Upper lobe of left lung (tissue), 4 donors: ENCODE measurements at regions not wholly inside any gene's neighbourhood (a gene's known extent, or its start where the extent isn't known, plus 50 kb on each side); places are given as distances from the start of the nearest gene placed in this dataset.

Experiments used
- CTCF ChIP-seq, 6 experiments: fragments of 450-650 bp in 4 of 6; fragments of 200-600 bp in 2 of 6; sonication (generic) in 2 of 6; IDR thresholded peaks; one replicate each; pipeline ENCODE4 v1.5.1; 2016 to 2019; ENCODE audit warnings: antibody characterized with exemption in 6 of 6
- EP300 ChIP-seq, 4 donors: sonication (generic); formaldehyde crosslinking; IDR thresholded peaks; one replicate each; pipeline ENCODE4 v1.5.1; 2017; ENCODE audit warnings: antibody characterized with exemption in 4 of 4, control low read depth in 2 of 4
- POLR2A ChIP-seq, 4 donors: fragments of 450-650 bp; IDR thresholded peaks; one replicate each; pipeline ENCODE4 v1.5.1; 2016 to 2017; ENCODE audit warnings: antibody characterized with exemption in 4 of 4, mild to moderate bottlenecking in 2 of 4
- POLR2AphosphoS5 ChIP-seq, 2 donors: sonication (generic); formaldehyde crosslinking; IDR thresholded peaks; one replicate each; pipeline ENCODE4 v1.5.1; 2017; ENCODE audit warnings: antibody characterized with exemption in 2 of 2

GRCh38 chr11:120004723-120005122 is 133.2 kb downstream of the TRIM29 start:
- TF ChIP-seq CTCF (IDR thresholded peaks at IDR 0.05) (no peak), POLR2A (IDR thresholded peaks at IDR 0.05) (no peak), POLR2AphosphoS5 (IDR thresholded peaks at IDR 0.05) (no peak), EP300 (IDR thresholded peaks at IDR 0.05) (no peak)
